HepG2 (cell line): ENCODE measurements at regions not wholly inside any gene's neighbourhood (a gene's known extent, or its start where the extent isn't known, plus 50 kb on each side); places are given as distances from the start of the nearest gene placed in this dataset.

Experiments
- CEBPB ChIP-seq: IDR thresholded peaks from 2 replicates; pipeline ENCODE4 v1.6.1; 2011; ENCODE audit warnings: low read depth, low read length, improper control_type of control experiment, borderline replicate concordance
- NCOA5 ChIP-seq: sonication (generic); formaldehyde crosslinking; IDR thresholded peaks from 2 replicates; pipeline ENCODE4 v1.4.0; 2020; ENCODE audit warnings: missing genetic modification reagents
- NR2C2 ChIP-seq: sonication (generic); formaldehyde crosslinking; IDR thresholded peaks from 2 replicates; pipeline ENCODE4 v1.4.0; 2020; ENCODE audit warnings: missing genetic modification reagents, mild to moderate bottlenecking, moderate library complexity, borderline replicate concordance
- SNAPC5 ChIP-seq: sonication (generic); formaldehyde crosslinking; IDR thresholded peaks from 2 replicates; pipeline ENCODE4 v1.8.1; 2023; ENCODE audit warnings: mild to moderate bottlenecking, missing genetic modification reagents, borderline replicate concordance
- TRAFD1 ChIP-seq: sonication (generic); formaldehyde crosslinking; IDR thresholded peaks from 2 replicates; pipeline ENCODE4 v1.5.1; 2020; ENCODE audit warnings: missing genetic modification reagents, mild to moderate bottlenecking, borderline replicate concordance
- ZNF12 ChIP-seq: sonication (generic); formaldehyde crosslinking; IDR thresholded peaks from 2 replicates; pipeline ENCODE4 v1.5.0; 2020; ENCODE audit warnings: missing genetic modification reagents

GRCh38 chr6:134719911-134720310, 230.0 kb downstream of the ALDH8A1 start:
- TF ChIP-seq ZNF12 (CRISPR knock-in tag) (no peak), SNAPC5 (CRISPR knock-in tag) (no peak), TRAFD1 (CRISPR knock-in tag) (no peak), CEBPB (no peak), NR2C2 (CRISPR knock-in tag) (no peak), NCOA5 (CRISPR knock-in tag) (no peak)
